ENCODE measurements at regions not wholly inside any gene's neighbourhood (a gene's known extent, or its start where the extent isn't known, plus 50 kb on each side); places are given as distances from the start of the nearest gene placed in this dataset.

DNA sequence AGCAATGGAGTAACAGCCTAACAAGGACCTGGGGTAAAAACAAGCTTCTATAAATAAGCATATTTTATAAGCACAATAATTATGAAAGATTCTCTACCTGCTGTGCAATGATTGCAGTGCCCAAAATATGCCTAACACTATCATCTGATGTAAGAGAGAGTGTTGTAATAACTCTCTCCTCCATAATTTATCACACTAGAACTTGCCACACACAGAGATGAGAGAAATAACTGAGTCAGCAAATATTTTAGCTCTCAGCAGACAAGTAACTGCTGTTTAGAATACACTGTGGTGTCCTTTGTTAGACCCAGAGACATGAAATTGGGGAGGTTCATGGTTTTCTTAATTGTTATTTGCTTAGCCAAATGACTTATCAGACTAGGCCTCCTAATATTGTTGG is 105.3 kb upstream of the ACP3 start:
- intact Hi-C loops (cut with DNase I): no loop called here
- no peak for DNase-seq
- no peak for ATAC-seq
- H3K27me3 ChIP-seq (ENCODE audit: low read depth): no peaks in the 10 kb centered on the region
- no peaks in the 10 kb centered on the region for H3K9me3 ChIP-seq
- H3K4me3 ChIP-seq: no peak overlapping the region
- TF ChIP-seq, protein P1, sequence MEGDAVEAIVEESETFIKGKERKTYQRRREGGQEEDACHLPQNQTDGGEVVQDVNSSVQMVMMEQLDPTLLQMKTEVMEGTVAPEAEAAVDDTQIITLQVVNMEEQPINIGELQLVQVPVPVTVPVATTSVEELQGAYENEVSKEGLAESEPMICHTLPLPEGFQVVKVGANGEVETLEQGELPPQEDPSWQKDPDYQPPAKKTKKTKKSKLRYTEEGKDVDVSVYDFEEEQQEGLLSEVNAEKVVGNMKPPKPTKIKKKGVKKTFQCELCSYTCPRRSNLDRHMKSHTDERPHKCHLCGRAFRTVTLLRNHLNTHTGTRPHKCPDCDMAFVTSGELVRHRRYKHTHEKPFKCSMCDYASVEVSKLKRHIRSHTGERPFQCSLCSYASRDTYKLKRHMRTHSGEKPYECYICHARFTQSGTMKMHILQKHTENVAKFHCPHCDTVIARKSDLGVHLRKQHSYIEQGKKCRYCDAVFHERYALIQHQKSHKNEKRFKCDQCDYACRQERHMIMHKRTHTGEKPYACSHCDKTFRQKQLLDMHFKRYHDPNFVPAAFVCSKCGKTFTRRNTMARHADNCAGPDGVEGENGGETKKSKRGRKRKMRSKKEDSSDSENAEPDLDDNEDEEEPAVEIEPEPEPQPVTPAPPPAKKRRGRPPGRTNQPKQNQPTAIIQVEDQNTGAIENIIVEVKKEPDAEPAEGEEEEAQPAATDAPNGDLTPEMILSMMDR (IDR thresholded peaks at IDR 0.05): no peak
- H3K27ac ChIP-seq: no peak overlapping the region
- H3K4me1 ChIP-seq: no peaks in the 10 kb centered on the region
- no peaks in the 10 kb centered on the region for H3K36me3 ChIP-seq

DNA sequence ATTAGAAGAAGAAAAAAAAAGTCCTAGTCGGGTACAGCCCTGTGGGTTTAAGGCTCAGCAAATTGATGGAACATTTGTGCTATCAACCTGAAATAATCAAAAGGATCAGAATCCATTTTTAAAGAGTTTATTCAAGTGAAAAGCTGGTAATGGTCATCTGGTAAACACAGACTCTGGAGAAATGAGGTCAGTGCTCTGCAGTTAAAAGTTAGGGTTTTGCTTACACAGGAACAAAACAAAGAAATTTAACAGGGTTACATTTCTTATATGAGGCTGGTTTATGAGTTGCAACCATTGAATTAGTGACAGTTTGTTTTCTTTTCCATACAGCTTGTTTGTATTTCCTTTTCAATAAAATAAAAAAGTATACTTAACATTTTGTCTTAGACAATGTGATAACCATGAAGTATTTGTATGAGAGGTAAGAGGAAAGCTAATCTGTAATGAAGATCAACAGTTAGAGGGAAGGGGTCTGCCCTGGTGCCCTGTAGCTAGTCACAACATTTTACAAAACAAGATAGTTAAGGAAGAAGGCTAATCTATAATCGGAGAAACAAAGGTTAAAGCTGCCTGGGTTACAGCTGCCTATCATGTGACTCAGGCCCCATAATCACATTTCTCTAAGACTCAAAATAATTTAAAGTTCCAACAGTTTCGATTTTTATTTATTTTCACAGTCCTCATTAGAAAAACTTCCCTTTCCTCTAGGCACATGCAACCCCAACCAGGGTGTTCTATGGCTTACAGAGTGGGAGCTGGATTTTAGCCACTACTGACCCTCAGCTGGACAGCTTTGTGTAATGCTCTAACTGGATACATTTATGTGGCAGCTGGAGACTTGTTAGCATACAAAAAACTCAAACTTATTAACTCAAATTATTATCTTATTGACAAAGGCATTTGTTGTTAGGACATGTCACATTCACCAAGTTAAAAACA is 98.1 kb upstream of the ACP3 start:
- no peaks in the 10 kb centered on the region for H3K4me1 ChIP-seq
- TF ChIP-seq, protein P1 (IDR thresholded peaks at IDR 0.05): no peak
- no peak for ATAC-seq
- no peaks in the 10 kb centered on the region for H3K27me3 ChIP-seq (ENCODE audit: low read depth)
- H3K4me3 ChIP-seq: no peak overlapping the region
- H3K9me3 ChIP-seq: no peaks in the 10 kb centered on the region
- intact Hi-C loops (cut with DNase I): no loop called here
- H3K27ac ChIP-seq: no peak overlapping the region
- no peak for DNase-seq
- H3K36me3 ChIP-seq: no peaks in the 10 kb centered on the region

DNA sequence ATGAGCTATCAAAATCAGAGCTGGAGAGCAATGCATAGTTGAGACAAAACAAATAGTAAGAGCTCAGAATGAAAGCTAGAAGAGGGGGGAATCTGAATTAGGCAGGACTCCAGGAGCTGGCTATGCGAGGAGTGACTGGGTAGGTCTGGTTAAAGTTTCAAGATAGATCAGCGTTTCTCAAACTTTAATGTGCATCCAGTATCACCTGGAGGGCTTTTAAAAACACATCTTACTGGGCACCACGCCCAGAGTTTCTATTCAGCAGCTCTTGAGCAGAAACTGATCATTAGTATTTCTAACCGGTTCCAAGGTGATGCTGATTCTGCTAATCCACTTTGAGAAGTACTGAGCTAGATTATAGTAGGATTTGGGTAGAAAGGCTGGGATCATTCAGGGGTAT is 96.2 kb upstream of the ACP3 start:
- ATAC-seq: no peak
- intact Hi-C loops (cut with DNase I): no loop called here
- no peaks in the 10 kb centered on the region for H3K4me1 ChIP-seq
- TF ChIP-seq, protein P1 (IDR thresholded peaks at IDR 0.05): no peak
- H3K9me3 ChIP-seq: no peaks in the 10 kb centered on the region
- H3K27me3 ChIP-seq (ENCODE audit: low read depth): no peaks in the 10 kb centered on the region
- no peak for DNase-seq
- H3K27ac ChIP-seq: no peak overlapping the region
- no peaks in the 10 kb centered on the region for H3K36me3 ChIP-seq
- H3K4me3 ChIP-seq: no peak overlapping the region

DNA sequence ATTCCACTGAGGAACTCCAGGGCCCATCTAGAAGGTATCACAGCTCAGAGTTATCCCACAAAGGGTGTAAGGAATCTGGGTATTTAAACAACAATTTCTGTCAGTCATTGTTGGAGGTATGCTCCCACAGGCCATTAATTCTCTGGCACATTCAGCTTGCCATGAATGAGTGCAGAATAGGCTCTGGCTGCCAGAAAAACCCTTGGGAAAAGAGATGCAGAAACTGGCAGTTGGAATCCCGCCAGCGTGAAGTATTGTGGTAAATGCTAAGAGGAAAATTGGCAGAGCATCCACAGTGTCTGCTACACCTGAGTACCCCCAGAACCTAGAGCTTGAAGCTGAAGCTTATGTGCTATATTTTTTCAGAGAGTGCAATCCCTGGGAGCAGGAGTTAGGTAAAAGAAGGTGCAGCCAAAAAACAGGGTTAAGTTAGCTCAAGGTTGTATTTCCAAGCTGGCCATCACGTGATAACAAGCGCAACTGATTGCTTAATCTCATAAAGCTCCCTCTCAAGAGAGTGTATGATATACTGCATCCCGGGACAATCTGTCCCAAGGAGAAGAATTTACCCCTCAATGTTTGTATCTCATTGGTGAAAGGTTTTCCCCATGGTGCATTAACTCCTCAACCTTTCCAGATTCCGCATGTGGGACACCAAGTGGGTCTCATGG is 94.2 kb upstream of the ACP3 start:
- intact Hi-C loops (cut with DNase I): no loop called here
- Histone ChIP-seq H3K36me3 (no peaks in the 10 kb centered on the region), H3K4me1 (no peaks in the 10 kb centered on the region), H3K27me3 (ENCODE audit: low read depth) (no peaks in the 10 kb centered on the region), H3K4me3 (no peak overlapping the region), H3K27ac (no peak overlapping the region), H3K9me3 (no peaks in the 10 kb centered on the region)
- TF ChIP-seq, protein P1 (IDR thresholded peaks at IDR 0.05): no peak
- ATAC-seq (peak; percentile 9 to 16), DNase-seq (no peak)

DNA sequence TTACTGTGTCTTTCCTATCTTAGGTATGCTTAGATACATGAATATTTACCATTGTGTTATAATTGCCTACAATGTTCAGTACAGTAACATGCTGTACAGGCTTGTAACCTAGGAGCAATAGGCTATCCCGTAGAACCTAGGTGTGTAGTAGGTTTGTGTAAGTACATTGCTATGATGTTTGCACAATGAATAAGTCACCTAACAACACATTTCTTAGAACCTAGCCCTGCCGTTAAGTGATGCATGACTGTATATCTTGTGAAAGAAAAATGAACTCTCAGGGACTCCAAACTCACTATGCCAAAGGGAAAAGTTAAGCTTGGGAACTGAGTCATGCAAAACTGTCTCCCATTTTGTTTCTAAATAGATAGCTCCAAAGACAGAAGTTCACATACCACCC is 91.5 kb upstream of the ACP3 start:
- H3K4me1 ChIP-seq: no peaks in the 10 kb centered on the region
- ATAC-seq: peak; percentile 82 to 85
- H3K36me3 ChIP-seq: no peaks in the 10 kb centered on the region
- DNase-seq: no peak
- TF ChIP-seq, protein P1 (IDR thresholded peaks at IDR 0.05): no peak
- intact Hi-C loops (cut with DNase I): no loop called here
- no peaks in the 10 kb centered on the region for H3K9me3 ChIP-seq
- H3K4me3 ChIP-seq: no peak overlapping the region
- no peak overlapping the region for H3K27ac ChIP-seq
- H3K27me3 ChIP-seq (ENCODE audit: low read depth): no peaks in the 10 kb centered on the region
